DMS53 treated with DMSO at 0.1 percent for 48 hours (cell line): ENCODE measurements at regions not wholly inside any gene's neighbourhood (a gene's known extent, or its start where the extent isn't known, plus 50 kb on each side); places are given as distances from the start of the nearest gene placed in this dataset.
A peak's percentile ranks its signal among the peaks of the same experiment; 100 is the strongest.

Experiments
- DNase-seq: peaks from one replicate; lab custom pipeline; 2025; ENCODE audit not compliant: unreplicated experiment; lab: John Stamatoyannopoulos, UW

DNA sequence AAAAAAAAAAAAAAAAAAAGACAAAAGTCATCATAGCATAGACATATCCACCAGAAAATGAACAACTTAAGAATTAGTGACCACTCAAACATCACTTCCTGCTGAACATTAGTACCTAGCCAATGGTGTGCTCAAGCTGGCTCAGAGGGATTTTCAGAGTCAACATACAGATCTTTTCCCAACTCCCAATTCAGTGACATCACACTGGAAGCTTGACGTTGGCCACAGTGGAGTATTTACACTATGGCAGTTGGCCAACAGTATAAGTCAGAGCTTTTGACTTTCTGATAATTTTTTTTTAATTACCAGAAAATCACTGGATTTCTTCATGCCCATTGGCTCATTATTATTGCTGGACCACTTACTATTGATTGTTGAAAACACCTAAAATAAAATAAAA lies 383.5 kb downstream of the ARHGEF28 start:
- peak; percentile 55 for DNase-seq

DNA sequence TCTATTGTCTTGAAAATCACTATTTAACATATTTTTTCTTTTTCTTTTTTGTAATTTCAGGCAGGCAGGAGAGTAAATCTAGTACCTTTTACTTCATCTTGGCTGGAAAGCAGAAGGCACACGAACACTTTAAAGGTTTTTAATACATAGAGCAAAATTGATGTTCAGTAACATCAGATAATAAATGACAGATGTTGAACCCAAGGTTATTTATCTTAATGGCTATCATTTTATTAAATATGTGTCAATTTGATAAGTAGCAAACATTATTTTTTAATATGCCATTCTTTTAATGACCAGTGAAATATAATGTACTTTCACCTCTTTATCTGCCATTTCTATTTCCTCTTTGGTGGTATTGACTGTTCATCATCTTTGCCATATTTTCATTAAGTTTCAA lies 381.2 kb downstream of the ARHGEF28 start:
- no peak for DNase-seq

DNA sequence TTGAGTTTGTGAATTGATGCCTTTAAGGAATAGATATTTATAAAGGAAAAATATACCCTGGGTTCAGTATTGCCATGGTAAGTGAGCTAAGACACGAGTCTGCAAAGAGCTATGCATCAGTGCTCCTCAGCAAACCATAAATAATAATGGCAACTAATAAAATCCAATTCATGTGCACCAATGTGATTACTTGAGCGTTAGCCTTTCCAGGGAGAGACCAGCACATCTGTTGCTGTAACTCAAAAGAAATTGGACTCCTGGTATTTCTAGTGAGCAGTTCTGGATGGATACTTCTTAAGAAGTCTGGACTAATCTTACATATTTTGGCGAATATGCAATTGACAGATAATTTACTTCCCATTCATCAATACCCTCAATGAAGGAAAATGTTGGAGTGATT lies 373.3 kb downstream of the ARHGEF28 start:
- DNase-seq, result no peak

DNA sequence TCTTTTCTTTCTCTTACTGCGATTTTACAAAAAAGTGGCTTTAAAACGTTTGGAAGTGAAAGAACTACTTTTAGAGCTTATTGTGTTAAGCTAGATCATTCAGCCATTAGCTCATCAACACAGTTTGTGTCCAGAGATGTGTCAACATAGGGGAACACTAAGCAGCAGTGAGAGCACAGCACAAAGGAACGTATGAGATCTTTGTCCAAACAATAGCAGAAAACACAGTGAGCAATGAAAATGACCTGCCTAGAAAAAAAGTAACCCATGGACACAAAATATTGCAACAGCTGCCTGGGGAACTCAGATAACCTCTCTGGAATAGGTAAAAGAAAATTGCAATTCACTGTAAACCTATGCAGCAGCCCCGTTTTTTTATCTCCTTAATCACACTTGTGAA lies 372.5 kb downstream of the ARHGEF28 start:
- DNase-seq, result no peak

DNA sequence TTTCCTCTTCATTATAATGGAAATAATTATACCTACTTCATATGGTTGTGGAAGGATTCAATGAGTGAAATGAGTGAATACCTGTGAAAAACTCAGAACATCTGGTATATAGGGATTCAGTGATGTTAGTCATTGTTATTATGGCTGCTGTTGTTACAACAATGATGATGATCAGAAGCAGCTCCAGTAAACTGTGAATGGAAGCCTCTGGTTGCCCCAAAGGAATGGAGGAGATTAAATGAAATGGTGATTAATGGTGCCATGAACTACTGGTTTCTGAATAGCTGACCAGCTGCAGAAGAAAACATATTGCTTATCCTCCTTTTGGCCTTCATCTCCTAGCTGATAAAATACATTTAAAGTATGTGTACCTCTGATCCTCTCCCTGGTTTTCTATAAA lies 372.0 kb downstream of the ARHGEF28 start:
- no peak for DNase-seq

DNA sequence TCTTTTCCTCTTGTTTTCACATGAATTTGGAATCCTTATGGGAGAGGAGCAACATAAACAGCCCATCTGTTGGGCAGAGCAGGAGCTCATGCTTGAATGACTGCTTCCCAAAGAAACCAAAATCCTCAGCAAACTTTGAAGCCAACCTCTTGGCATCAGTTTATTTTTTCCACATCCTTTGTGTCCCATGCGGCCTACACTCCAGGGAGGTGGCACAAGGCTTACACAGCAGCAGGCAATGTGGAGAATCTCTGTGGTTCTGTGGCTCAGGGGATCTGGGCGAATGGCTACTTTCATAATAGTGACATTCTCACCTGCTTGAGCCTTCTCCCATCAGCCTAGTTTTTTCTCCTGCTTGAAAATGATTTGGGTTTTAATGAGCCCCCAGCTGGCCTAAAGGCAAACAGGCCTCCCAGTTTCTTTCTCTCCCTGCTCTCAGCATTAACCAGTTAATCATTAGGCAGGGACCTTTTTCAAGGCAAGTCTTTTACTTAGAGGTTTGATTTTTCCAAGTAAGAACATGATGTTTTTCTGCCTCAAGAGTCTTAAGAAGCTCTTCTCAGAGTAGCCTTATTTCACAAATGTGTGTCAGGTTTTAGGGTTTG lies 370.3 kb downstream of the ARHGEF28 start:
- no peak for DNase-seq

DNA sequence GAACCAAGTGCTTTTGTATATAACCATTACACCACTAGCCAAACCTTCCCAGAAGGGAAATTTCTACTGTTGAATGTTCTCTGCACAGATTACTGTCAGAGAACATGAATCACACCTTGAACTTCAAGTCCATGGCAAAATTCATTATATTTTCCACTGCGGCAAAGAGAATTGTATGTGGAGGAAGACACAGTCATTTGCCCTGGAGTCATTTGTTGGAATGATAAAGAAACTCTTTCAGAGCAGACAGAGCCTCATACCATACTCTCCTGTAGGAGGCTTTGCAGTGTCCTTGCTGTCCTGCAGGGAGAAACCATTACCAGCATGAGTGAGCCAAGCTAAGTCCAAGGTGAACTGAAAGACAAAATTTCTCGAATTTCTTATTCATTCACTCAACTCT lies 369.0 kb downstream of the ARHGEF28 start:
- DNase-seq, result no peak
